Naive B cell (primary cell): ENCODE measurements at regions not wholly inside any gene's neighbourhood (a gene's known extent, or its start where the extent isn't known, plus 50 kb on each side); places are given as distances from the start of the nearest gene placed in this dataset.
A peak's percentile ranks its signal among the peaks of the same experiment; 100 is the strongest.
"Not testable (repeated sequence)": the region's sequence is repeated elsewhere in the genome, so short reads cannot be mapped to it uniquely, and the experiment has no call there.

Source experiments
- ATAC-seq, 2 donors: fragments of 150-1000 bp; cut with Tn5 transposase; 2 replicates each; pipeline ENCODE4 v1.10.0; 2021; ENCODE audit warnings: low read depth in 2 of 2, mild to moderate bottlenecking in 2 of 2, moderate library complexity in 2 of 2
- DNase-seq: peaks from one replicate; pipeline ENCODE4 v3.0.0; 2022
- H3K27ac Mint-ChIP-seq, 6 donors: one replicate each; pipeline ENCODE4 v1.8.0; 2020 to 2022; ENCODE audit warnings: mild to moderate bottlenecking in 6 of 6, mixed read lengths in 6 of 6, moderate library complexity in 5 of 6, inconsistent platforms in 2 of 6
- H3K27me3 Mint-ChIP-seq, 3 donors: one replicate each; pipeline ENCODE4 v1.8.0; 2021 to 2022; ENCODE audit warnings: mixed read lengths in 3 of 3, mild to moderate bottlenecking in 1 of 3
- H3K36me3 Mint-ChIP-seq, 2 donors: one replicate each; pipeline ENCODE4 v1.8.0; 2020 to 2022; ENCODE audit warnings: mixed read lengths in 2 of 2, inconsistent platforms in 1 of 2, mild to moderate bottlenecking in 1 of 2
- H3K4me1 Mint-ChIP-seq, 3 donors: one replicate each; pipeline ENCODE4 v1.8.0; 2020 to 2022; ENCODE audit warnings: mixed read lengths in 3 of 3, inconsistent platforms in 1 of 3, mild to moderate bottlenecking in 1 of 3, moderate library complexity in 1 of 3
- H3K4me3 Mint-ChIP-seq, 8 donors: one replicate each; pipeline ENCODE4 v1.8.0; 2020 to 2022; ENCODE audit warnings: mild to moderate bottlenecking in 8 of 8, mixed read lengths in 8 of 8, moderate library complexity in 8 of 8, inconsistent platforms in 2 of 8
- H3K9me3 Mint-ChIP-seq, 7 donors: one replicate each; pipeline ENCODE4 v1.8.0; 2020 to 2022; ENCODE audit warnings: mixed read lengths in 7 of 7, mild to moderate bottlenecking in 5 of 7, inconsistent platforms in 2 of 7, moderate library complexity in 1 of 7

DNA sequence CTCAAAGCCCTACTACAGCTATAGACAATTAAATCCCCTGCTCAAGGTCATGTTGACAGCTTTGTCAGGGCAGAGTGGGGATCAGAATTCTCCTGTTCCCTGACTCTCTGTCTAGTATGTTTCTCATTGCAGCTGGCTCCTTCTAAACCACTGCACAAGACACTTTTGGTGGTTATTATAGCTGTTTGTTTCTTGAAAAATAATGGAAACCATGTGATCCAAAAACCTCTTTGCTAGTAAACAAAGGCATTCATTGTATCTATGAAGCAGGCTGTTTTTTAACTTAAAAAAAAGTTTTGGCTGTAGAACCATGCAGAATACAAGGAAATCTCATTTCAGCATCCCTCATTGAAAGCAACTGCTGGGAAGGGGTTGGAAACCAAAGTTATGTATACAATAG is 352.5 kb upstream of the EPHA4 start:
- Mint-ChIP-seq H3K4me1 (no peaks in the 10 kb centered on the region), H3K27ac (no peak overlapping the region), H3K4me3 (no peak overlapping the region), H3K27me3 (no peaks in the 10 kb centered on the region), H3K36me3 (no peaks in the 10 kb centered on the region), H3K9me3 (peaks cover 0 to under 1% (median 0%) of the 10 kb centered on the region in 7 donors)
- ATAC-seq = no peak
- no peak for DNase-seq

DNA sequence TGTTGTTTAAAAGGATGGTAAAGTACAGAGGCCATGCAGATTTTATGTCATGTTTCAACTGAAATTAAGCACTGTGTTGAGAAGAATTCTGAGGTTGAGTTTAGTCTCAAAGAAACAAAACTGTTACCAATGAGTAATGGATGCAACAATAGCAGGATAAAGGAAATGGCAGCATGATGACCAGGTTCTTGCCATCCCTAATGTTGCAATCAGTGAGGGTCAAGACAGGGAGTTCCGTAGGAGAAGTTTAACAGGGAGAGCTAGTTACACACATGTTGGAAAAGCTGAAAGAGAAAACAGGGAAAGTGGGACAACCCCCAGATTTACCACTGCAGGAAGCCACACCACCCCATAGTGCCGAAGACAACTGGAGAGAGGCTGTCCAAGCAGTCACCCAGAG is 343.8 kb upstream of the EPHA4 start:
- H3K27me3 Mint-ChIP-seq = peaks cover 0 to 3% (median 0%) of the 10 kb centered on the region in 3 donors
- H3K9me3 Mint-ChIP-seq = peaks cover 0 to 4% (median 0%) of the 10 kb centered on the region in 7 donors
- DNase-seq (no peak), ATAC-seq (no peak)
- no peak overlapping the region for H3K4me3 Mint-ChIP-seq
- H3K27ac Mint-ChIP-seq = no peak overlapping the region
- H3K4me1 Mint-ChIP-seq = no peaks in the 10 kb centered on the region
- no peaks in the 10 kb centered on the region for H3K36me3 Mint-ChIP-seq

DNA sequence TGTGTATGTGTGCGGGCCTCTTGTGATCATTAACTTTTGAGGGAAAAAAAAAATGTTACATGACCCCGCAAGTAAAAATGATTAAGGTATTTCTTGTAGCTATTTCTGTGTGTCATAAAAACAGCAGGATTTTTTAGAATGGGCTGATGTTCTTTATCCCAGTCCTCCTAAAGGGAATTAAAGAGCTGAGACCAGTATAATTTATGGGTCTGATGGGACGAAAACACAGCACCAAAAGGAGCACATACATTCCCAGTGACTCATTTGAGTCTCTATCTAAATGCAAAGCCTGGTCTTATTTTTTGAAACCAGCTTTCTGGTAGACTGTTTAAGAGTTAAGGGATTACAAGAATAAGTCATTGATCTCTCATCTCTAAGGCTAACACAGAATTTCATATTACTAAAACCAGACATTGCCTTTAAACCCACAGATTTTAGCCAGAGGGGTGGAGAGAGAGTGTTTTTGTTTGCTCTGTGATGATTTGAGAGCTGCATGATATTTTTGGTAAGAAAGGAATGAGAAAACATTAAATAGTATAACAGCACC is 342.3 kb upstream of the EPHA4 start:
- no peaks in the 10 kb centered on the region for H3K36me3 Mint-ChIP-seq
- peaks cover 0 to 3% (median 0%) of the 10 kb centered on the region in 3 donors for H3K27me3 Mint-ChIP-seq
- no peaks in the 10 kb centered on the region for H3K4me1 Mint-ChIP-seq
- DNase-seq (no peak), ATAC-seq (no peak)
- peaks cover 0 to 4% (median 0%) of the 10 kb centered on the region in 7 donors for H3K9me3 Mint-ChIP-seq
- H3K4me3 Mint-ChIP-seq = no peak overlapping the region
- no peak overlapping the region for H3K27ac Mint-ChIP-seq

DNA sequence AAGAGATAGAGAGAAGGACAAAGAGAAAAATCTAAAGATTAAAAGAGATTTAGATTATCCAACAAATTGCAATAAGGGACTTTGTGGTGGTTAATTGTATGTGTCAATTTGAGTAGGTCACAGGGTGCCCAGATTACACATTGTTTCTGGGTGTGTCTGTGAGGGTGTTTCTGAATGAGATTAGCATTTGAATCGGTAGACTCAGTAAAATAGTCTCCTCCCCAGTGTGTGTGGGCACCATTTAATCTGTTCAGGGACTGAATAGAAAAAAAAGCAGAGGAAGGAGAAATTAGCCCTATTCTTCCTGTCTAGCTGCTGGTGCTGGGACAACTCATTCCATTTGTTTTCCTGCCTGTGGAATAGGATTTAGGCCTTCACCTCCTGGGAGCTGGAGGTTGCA is 339.8 kb upstream of the EPHA4 start:
- DNase-seq (no peak), ATAC-seq (no peak)
- Mint-ChIP-seq H3K36me3 (no peaks in the 10 kb centered on the region), H3K9me3 (peaks cover 0 to 4% (median 0%) of the 10 kb centered on the region in 7 donors), H3K4me1 (no peaks in the 10 kb centered on the region), H3K4me3 (no peak overlapping the region), H3K27ac (no peak overlapping the region), H3K27me3 (peaks cover 0 to 3% (median 0%) of the 10 kb centered on the region in 3 donors)

DNA sequence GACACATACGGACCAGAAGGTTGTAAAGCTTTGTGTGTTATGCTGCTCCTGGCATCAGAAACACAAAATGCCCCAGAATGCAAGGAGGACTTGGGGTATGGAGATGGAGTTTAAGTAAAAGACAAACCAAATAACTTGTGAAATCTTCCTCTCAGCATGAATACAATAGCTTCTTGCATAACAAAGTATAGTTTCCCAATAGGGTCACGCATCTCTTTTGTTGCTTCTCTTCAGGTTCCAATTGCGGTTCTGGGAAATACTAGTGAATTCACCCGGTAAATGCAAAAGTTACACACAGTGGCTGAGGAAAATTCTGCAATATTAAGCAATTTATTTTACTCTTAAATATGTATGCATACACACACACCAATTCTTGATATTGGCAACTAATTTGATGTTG is 339.2 kb upstream of the EPHA4 start:
- peaks cover 0 to 4% (median 0%) of the 10 kb centered on the region in 7 donors for H3K9me3 Mint-ChIP-seq
- ATAC-seq = no peak
- no peaks in the 10 kb centered on the region for H3K4me1 Mint-ChIP-seq
- no peaks in the 10 kb centered on the region for H3K36me3 Mint-ChIP-seq
- DNase-seq = no peak
- H3K4me3 Mint-ChIP-seq = no peak overlapping the region
- peaks cover 0 to 3% (median 0%) of the 10 kb centered on the region in 3 donors for H3K27me3 Mint-ChIP-seq
- H3K27ac Mint-ChIP-seq = no peak overlapping the region

DNA sequence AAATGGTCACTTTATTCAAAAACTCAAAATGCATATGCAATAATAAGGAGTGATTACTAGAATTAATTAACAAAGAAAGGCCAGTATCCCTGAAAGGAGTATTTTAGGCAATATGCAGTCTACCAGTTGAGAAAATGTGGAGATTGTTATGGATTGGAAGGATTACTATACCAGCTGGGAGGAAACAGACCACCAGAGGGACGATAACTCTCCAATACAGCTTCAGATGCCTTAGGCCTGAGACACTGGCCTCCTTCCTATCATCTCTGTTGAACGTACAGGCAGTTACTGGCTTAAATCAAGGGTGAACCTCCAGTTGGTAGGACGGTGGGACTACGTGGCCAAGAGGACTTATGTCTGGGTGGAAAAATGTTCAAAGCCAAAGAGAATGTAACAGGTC is 336.4 kb upstream of the EPHA4 start:
- Mint-ChIP-seq H3K36me3 (no peaks in the 10 kb centered on the region), H3K4me3 (no peak overlapping the region), H3K27ac (no peak overlapping the region), H3K4me1 (no peaks in the 10 kb centered on the region), H3K27me3 (no peaks in the 10 kb centered on the region), H3K9me3 (peaks cover 0 to 2% (median 0%) of the 10 kb centered on the region in 7 donors)
- DNase-seq (no peak), ATAC-seq (no peak)

DNA sequence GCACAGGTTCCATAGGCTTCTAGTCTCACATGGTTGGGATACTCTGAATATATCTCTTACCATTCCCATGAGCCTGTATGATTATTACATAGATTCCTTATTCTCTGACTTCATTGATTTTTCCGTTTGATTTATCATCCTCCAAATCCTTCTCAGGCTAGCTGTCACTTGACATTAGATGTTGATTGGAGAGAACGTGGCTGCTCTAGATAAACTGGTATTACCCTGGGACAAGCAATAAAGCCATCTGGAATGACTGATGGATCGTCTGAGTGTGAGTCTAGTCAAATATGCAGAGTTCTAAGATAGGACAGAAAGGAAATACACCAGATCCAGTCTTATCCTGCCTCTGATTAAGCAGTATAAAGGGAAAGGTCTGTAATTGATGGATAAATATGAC is 325.6 kb upstream of the EPHA4 start:
- no peak for ATAC-seq
- no peaks in the 10 kb centered on the region for H3K36me3 Mint-ChIP-seq
- DNase-seq = no peak

DNA sequence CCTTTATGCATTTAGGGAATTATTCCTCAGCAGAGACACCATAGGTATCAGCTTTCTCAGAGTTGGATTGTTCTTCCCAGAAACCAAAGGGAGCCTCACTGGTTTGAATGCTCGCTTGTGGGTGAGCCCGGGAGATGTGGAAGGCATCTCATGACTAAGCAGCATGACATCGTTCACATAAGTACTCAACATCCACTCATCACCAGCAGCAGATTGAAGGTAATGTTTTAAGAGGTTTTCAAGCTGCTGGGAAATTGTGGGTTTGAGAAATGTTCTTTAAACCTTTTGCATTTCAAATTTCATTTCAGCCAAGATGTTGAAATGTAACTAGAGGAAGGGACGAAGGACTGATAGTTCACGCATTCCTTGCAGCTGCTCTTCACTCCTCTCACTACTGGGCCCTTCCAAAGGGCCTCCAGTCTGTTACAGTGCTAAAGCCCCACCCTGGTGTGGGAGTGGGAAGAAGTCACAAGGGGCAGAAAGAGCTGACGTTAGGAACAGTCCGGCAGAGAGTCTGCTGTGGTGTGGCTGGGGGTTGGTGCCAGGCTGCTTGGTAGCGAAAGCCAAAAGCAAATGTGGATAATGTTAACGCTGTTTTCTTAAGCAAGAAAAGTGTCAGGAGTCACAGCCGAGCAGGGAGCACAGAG is 324.5 kb upstream of the EPHA4 start:
- Mint-ChIP-seq H3K4me3 (no peak overlapping the region), H3K27me3 (no peaks in the 10 kb centered on the region), H3K4me1 (no peaks in the 10 kb centered on the region), H3K9me3 (peaks cover 2 to 10% (median 5%) of the 10 kb centered on the region in 7 donors), H3K27ac (no peak overlapping the region), H3K36me3 (no peaks in the 10 kb centered on the region)
- DNase-seq (no peak), ATAC-seq (no peak)

More for the DNA sequence above, 325.6 kb upstream of the EPHA4 start:
- Mint-ChIP-seq H3K4me3 (no peak overlapping the region), H3K27ac (no peak overlapping the region), H3K27me3 (no peaks in the 10 kb centered on the region), H3K9me3 (peaks cover 2 to 10% (median 7%) of the 10 kb centered on the region in 7 donors), H3K4me1 (no peaks in the 10 kb centered on the region)

DNA sequence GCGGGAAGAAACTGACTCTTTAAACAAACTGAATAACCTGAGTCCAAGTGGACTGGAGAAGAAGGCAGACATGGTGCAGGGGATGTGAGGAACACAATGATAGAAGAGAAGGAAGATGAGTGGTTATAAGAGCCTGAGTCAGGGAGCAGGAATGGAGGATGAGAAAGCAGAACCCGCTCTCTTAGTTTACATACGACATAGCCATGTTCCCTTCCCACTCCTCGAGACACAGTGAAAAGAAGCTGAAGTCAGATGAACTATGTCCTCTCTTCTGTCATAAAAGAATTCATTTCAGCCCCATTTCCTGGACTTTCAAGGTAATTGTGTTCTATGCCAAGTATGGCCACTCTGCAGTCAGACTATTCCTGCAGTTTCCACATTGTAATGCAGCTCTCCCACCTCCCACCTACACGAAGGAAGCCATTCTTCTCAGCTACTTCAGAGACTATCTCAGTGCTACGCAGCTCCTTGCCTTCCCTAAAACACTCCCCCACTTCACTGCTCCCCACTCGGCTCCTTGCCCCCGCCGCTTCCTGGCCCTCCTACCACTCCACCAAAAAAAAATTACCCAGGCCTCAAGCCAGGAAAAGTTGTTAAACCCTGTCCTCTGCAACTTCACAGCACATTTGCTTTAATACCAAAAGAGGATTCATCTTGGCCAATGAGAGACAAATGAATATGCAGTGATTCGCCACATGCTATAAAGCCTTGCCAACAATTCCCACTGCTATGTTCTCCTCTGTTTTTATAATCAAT is 323.4 kb upstream of the EPHA4 start:
- Mint-ChIP-seq H3K9me3 (peaks cover 2 to 10% (median 6%) of the 10 kb centered on the region in 7 donors), H3K27me3 (no peaks in the 10 kb centered on the region), H3K36me3 (no peaks in the 10 kb centered on the region), H3K4me1 (no peaks in the 10 kb centered on the region), H3K4me3 (no peak overlapping the region), H3K27ac (no peak overlapping the region)
- ATAC-seq (no peak), DNase-seq (no peak)

DNA sequence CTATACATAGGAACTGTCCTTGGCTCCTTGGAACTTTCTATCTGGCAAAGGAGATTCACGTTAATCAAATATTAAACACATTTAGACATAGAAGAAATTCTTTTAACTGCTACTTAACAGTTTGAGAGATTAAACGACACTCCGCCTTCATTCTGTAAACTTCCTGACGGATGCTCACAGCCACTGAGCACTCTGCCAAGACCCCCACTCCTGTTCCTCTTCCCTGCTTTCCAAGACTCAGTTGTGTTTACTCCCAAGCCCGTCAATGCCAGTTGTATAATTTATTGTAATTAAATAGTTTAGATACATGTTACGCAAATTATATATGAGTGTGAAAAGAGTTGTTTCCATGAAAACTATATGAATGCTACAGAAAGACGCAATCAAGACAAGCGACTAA is 321.4 kb upstream of the EPHA4 start:
- no peak overlapping the region for H3K27ac Mint-ChIP-seq
- no peak overlapping the region for H3K4me3 Mint-ChIP-seq
- no peaks in the 10 kb centered on the region for H3K4me1 Mint-ChIP-seq
- DNase-seq = no peak
- H3K36me3 Mint-ChIP-seq = no peaks in the 10 kb centered on the region
- peaks cover 0 to 9% (median 5%) of the 10 kb centered on the region in 7 donors for H3K9me3 Mint-ChIP-seq
- ATAC-seq = no peak
- no peaks in the 10 kb centered on the region for H3K27me3 Mint-ChIP-seq

DNA sequence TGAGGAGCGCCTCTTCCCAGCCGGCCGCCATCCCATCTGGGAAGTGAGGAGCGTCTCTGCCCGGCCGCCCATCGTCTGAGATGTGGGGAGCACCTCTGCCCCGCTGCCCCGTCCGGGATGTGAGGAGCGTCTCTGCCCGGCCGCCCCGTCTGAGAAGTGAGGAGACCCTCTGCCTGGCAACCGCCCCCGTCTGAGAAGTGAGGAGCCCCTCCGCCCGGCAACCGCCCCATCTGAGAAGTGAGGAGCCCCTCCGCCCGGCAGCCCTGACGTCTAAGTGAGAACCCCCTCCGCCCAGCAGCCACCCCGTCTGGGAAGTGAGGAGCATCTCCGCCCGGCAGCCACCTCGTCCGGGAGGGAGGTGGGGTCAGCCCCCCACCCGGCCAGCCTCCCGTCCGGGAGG is 319.9 kb upstream of the EPHA4 start:
- DNase-seq, H3K36me3 Mint-ChIP-seq, H3K27me3 Mint-ChIP-seq, H3K4me1 Mint-ChIP-seq, H3K4me3 Mint-ChIP-seq, H3K27ac Mint-ChIP-seq, ATAC-seq: not testable (repeated sequence)
- peaks cover 0 to 14% (median 5%) of the 10 kb centered on the region in 7 donors for H3K9me3 Mint-ChIP-seq

DNA sequence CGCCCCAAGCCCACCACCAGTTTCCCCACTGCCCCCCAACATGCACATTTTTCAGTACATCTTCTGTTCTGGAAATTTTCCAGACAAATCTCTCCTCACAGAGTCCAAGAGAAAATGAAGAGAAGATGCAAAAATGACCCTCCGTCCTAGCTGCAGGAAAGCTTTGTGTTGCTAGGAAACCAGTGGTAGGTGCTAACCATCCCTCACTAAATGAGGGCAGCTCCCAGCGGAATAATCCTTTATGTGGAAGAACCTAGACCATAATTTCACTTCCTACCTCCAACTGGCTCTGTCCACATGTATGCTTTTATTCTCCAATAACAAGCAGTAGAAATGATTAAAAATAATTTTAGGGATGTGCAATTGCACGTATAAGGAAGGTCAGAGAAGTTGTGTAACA is 311.9 kb upstream of the EPHA4 start:
- DNase-seq = no peak
- H3K4me1 Mint-ChIP-seq = no peaks in the 10 kb centered on the region
- H3K36me3 Mint-ChIP-seq = no peaks in the 10 kb centered on the region
- peaks cover 0 to 14% (median 2%) of the 10 kb centered on the region in 7 donors for H3K9me3 Mint-ChIP-seq
- H3K4me3 Mint-ChIP-seq = no peak overlapping the region
- H3K27me3 Mint-ChIP-seq = no peaks in the 10 kb centered on the region
- peak overlapping the region in 1 of 6 donors; percentile 7 for H3K27ac Mint-ChIP-seq
- no peak for ATAC-seq

DNA sequence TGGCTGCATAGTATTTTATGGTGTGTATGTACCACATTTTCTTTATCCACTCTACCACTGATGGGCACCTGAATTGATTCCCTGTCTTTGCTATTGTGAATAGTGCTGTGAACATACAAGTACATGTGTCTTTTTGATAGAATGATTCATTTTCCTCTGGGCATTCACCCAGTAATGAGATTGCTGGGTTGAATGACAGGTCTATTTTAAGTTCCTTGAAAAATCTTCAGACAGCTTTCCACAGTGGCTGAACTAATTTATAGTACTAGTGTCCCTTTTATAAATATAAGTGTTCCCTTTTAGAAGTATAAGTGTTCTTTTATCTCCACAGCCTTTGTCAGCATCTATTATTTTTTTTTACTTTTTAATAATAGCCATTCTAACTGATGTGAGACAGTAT is 303.9 kb upstream of the EPHA4 start:
- H3K27me3 Mint-ChIP-seq = no peaks in the 10 kb centered on the region
- H3K4me3 Mint-ChIP-seq = no peak overlapping the region
- ATAC-seq (no peak), DNase-seq (no peak)
- H3K4me1 Mint-ChIP-seq = no peaks in the 10 kb centered on the region
- H3K27ac Mint-ChIP-seq = no peak overlapping the region
- peaks cover 2 to 14% (median 10%) of the 10 kb centered on the region in 7 donors for H3K9me3 Mint-ChIP-seq
- no peaks in the 10 kb centered on the region for H3K36me3 Mint-ChIP-seq

DNA sequence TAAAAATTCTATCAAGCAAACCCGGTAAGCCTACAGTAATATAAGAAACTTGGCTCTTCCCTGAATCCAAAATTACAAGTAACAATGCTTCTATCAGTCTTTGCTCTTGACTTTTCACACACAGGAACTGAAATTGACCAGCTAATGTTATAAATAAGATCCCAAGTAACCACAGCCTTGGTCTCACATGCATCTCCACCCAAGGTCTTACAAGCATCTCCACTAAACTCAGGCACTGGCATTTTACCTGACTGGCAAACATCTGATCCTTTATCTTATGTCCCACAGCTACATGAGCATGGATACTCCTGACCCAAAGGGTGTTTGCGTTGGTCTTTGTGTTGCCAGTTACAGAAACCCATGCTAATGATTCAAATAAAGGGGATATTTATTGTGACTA is 302.3 kb upstream of the EPHA4 start:
- Mint-ChIP-seq H3K36me3 (no peaks in the 10 kb centered on the region), H3K27me3 (no peaks in the 10 kb centered on the region), H3K27ac (no peak overlapping the region), H3K9me3 (peaks cover 2 to 16% (median 12%) of the 10 kb centered on the region in 7 donors), H3K4me3 (no peak overlapping the region), H3K4me1 (no peaks in the 10 kb centered on the region)
- DNase-seq (no peak), ATAC-seq (no peak)
